Islet precursor cell (in vitro differentiated cells): ENCODE measurements at regions not wholly inside any gene's neighbourhood (a gene's known extent, or its start where the extent isn't known, plus 50 kb on each side); places are given as distances from the start of the nearest gene placed in this dataset.
"Not testable (repeated sequence)": the region's sequence is repeated elsewhere in the genome, so short reads cannot be mapped to it uniquely, and the experiment has no call there.

Experiments used
- DNase-seq: peaks from one replicate; pipeline ENCODE4 v3.0.0-alpha.2; 2018

DNA sequence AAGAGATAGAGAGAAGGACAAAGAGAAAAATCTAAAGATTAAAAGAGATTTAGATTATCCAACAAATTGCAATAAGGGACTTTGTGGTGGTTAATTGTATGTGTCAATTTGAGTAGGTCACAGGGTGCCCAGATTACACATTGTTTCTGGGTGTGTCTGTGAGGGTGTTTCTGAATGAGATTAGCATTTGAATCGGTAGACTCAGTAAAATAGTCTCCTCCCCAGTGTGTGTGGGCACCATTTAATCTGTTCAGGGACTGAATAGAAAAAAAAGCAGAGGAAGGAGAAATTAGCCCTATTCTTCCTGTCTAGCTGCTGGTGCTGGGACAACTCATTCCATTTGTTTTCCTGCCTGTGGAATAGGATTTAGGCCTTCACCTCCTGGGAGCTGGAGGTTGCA is 339.8 kb upstream of the EPHA4 start:
- DNase-seq: no peak

DNA sequence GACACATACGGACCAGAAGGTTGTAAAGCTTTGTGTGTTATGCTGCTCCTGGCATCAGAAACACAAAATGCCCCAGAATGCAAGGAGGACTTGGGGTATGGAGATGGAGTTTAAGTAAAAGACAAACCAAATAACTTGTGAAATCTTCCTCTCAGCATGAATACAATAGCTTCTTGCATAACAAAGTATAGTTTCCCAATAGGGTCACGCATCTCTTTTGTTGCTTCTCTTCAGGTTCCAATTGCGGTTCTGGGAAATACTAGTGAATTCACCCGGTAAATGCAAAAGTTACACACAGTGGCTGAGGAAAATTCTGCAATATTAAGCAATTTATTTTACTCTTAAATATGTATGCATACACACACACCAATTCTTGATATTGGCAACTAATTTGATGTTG is 339.2 kb upstream of the EPHA4 start:
- DNase-seq: no peak

GRCh38 chr2:221908518-221908917 is 336.4 kb upstream of the EPHA4 start:
- DNase-seq: no peak

DNA sequence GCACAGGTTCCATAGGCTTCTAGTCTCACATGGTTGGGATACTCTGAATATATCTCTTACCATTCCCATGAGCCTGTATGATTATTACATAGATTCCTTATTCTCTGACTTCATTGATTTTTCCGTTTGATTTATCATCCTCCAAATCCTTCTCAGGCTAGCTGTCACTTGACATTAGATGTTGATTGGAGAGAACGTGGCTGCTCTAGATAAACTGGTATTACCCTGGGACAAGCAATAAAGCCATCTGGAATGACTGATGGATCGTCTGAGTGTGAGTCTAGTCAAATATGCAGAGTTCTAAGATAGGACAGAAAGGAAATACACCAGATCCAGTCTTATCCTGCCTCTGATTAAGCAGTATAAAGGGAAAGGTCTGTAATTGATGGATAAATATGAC is 325.6 kb upstream of the EPHA4 start:
- DNase-seq: no peak

DNA sequence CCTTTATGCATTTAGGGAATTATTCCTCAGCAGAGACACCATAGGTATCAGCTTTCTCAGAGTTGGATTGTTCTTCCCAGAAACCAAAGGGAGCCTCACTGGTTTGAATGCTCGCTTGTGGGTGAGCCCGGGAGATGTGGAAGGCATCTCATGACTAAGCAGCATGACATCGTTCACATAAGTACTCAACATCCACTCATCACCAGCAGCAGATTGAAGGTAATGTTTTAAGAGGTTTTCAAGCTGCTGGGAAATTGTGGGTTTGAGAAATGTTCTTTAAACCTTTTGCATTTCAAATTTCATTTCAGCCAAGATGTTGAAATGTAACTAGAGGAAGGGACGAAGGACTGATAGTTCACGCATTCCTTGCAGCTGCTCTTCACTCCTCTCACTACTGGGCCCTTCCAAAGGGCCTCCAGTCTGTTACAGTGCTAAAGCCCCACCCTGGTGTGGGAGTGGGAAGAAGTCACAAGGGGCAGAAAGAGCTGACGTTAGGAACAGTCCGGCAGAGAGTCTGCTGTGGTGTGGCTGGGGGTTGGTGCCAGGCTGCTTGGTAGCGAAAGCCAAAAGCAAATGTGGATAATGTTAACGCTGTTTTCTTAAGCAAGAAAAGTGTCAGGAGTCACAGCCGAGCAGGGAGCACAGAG is 324.5 kb upstream of the EPHA4 start:
- peak; percentile 58 for DNase-seq

- no peak for DNase-seq
Measured at GRCh38 chr2:221895366-221896121, 323.4 kb upstream of the EPHA4 start.

DNA sequence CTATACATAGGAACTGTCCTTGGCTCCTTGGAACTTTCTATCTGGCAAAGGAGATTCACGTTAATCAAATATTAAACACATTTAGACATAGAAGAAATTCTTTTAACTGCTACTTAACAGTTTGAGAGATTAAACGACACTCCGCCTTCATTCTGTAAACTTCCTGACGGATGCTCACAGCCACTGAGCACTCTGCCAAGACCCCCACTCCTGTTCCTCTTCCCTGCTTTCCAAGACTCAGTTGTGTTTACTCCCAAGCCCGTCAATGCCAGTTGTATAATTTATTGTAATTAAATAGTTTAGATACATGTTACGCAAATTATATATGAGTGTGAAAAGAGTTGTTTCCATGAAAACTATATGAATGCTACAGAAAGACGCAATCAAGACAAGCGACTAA is 321.4 kb upstream of the EPHA4 start:
- DNase-seq: no peak

- not testable (repeated sequence) for DNase-seq
Measured at GRCh38 chr2:221892006-221892405, 319.9 kb upstream of the EPHA4 start.

- no peak for DNase-seq
Measured at GRCh38 chr2:221883976-221884375, 311.9 kb upstream of the EPHA4 start.

DNA sequence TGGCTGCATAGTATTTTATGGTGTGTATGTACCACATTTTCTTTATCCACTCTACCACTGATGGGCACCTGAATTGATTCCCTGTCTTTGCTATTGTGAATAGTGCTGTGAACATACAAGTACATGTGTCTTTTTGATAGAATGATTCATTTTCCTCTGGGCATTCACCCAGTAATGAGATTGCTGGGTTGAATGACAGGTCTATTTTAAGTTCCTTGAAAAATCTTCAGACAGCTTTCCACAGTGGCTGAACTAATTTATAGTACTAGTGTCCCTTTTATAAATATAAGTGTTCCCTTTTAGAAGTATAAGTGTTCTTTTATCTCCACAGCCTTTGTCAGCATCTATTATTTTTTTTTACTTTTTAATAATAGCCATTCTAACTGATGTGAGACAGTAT is 303.9 kb upstream of the EPHA4 start:
- DNase-seq: no peak

GRCh38 chr2:221874444-221874843 is 302.3 kb upstream of the EPHA4 start:
- no peak for DNase-seq

DNA sequence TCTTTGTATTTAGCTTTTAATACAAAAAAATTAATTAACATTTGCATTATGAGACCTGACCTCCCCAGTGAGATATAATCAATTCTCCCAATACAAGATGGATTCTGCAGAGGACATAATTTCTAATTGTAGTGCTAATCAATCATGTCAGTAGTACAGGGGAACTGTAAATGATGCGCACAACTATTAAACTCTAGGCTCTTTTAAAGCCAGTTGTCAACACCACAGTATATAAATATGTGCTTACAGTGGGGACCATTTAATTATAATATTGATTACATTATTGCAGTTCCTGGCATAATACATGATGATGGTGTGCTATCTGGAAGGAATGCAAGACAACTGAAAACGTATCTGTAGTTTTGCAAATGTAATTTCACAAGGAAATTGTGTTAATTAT is 285.6 kb upstream of the EPHA4 start:
- no peak for DNase-seq

DNA sequence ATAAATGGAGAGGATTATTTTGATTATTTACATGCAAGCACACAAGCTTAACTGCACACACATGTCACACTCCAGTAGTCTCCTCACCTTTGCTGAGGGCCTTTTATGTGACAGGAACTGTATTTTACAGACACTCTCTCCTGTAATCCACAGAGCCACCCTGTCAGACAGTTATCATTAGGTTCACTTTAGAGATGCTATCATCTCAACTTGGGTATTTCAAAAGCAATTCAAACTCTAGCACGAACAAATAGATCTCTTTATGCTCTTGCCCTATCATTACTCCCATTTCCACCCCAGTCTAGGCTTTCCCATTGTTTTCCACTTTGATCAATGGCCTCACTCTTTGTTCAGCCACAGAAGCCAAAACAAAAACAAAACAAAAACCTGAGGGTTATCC is 281.2 kb upstream of the EPHA4 start:
- DNase-seq: no peak

DNA sequence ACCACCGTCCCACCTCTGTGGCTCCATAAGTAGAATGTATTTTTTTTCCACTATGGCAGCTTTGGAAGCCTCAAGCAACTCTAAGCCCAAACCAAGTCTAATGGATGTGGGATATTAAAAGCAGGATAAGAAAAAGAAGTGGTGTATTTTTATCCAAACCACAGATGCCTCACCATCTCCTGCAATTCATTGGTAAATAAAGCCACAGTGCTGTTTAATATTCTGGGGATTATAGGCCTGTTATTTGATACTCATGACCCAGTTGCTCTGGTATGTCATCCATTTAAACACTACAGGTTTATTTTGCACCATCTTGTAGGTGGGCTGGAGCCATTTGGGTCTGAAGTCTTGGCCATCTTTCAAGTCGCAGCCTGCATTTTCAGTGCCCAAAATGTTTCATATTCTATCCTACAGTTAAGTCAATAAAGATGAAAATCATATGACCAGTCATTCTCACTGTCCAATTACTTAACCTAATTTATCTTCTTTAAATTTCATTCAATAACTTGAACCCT is 279.5 kb upstream of the EPHA4 start:
- no peak for DNase-seq

GRCh38 chr2:221850076-221850475 is 278.0 kb upstream of the EPHA4 start:
- DNase-seq: no peak

DNA sequence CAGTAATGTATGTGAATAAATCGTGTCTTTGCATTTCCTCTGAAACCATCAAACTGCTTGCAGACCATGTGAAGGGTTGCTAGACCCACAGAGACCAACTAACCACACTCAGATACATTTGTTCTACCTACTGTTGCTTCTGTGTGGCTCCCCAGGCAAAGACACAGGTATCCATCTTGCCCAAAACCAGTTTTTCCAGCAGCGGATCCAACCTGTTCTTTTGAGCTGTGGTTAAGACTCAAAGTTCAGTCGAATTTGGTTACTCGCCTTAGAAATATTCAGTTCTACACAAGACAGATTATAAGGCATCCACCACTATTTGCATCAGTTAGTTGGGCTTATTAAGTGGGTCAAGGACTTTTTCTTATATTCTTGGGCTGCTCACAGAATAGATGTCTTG is 276.2 kb upstream of the EPHA4 start:
- DNase-seq: peak; percentile 76

- no peak for DNase-seq
Measured at GRCh38 chr2:221845021-221845365, 272.9 kb upstream of the EPHA4 start.

- no peak for DNase-seq
Measured at GRCh38 chr2:221844212-221845020, 272.3 kb upstream of the EPHA4 start.

DNA sequence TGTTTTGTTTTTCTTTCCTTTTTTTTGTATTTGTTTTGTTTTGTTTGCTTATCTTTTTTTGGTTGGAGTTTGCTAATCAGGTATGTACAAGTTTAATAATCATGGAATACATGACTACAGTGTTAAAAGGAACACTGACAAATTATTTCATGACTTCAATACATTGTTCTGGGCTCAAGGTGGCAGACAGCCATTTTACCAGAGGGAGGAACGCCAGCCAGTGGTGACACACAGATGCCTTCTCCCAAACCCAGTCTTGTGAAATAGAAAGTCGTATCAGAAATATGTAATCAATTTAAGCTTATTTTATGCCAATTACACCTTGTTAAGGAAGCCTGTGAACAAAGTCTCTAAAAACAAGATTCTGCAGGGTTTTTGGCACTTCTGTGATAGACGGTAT is 264.0 kb upstream of the EPHA4 start:
- no peak for DNase-seq

DNA sequence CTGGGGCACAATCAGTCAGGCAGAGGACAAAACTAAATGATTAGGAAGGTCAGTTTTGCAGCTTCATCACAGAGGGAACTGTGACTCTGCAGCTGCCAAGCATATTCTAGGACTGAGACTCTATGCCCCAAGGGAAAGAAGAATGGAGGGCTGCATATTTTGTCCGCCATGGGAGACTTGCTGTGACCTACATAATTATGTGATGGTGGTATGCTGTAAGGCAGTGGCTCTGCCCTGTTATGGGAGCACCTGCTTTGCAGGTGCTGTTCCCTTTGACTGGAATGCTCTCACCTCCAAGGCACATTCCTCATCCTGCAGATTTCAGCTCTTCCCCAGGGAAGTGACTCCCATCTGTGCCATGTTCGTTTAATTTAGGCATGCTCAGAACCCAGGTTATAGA is 261.9 kb upstream of the EPHA4 start:
- DNase-seq: peak; percentile 82

DNA sequence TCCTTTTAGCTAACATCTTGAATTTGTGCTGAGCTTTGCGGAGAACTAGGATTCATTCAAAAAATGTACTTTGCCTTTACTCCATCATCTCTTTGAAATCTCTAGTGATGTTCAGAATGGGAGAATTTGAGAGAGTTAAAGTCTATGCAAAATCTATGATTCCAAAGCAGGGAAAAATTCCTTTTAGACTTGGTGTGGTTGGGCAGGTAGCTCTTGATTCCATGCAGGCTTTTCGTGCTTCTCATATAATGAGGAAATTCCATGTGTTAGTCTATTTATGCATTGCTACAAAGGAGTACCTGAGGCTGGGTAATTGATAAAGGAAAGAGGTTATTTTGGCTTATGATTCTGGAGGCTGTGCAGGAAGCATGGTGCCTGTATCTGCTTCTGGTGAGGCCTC is 258.9 kb upstream of the EPHA4 start:
- no peak for DNase-seq

- DNase-seq: no peak
Measured at GRCh38 chr2:221822416-221822815, 250.3 kb upstream of the EPHA4 start.

GRCh38 chr2:221818616-221819320 is 246.7 kb upstream of the EPHA4 start:
- peak; percentile 63 for DNase-seq
